ENCODE measurements at regions not wholly inside any gene's neighbourhood (a gene's known extent, or its start where the extent isn't known, plus 50 kb on each side); places are given as distances from the start of the nearest gene placed in this dataset.

DNA sequence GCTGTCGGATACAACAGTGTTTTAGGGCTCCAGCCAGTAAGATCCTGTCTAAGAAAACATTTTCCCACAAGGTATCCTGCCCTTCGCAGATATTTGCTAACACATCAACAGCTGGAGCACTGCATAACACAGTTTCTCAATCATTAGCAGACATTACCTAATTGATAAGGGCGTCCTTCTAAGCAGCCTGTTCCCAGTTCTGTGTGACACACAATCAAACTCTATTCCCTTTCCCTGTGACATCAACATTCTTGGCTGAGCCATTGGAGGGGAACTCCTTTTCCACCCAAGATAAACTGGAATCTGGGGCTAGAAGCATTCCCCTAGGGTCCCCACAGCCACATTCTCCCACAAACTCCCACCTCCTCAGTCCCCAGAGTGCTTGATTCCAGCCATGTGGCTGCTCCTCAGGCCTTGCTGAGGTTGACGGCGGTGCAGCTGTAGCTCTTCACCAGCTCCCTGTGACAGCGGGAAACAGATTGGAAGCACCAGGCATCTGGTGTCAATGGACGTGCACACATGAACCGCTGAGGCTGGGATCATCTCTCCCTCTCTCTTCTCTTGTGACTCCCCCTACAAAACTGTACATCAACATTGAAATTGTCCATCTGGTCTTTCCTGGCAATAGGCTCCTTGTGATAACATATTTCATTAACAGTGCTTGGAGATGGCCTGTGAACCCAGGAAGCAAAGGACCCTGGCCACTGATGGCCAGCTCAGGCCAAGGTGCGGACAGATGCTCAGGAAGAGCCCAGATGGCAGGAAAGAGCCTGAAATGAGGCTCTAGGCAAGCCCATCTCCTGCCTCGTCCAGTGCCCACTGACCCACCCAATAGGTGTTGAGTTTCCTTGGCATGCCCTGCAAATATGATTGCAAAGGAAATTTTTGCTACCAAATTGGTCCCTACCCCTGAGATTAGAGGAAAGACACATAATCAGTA lies 131.1 kb upstream of the TBX20 start:
- no peak for DNase-seq

DNA sequence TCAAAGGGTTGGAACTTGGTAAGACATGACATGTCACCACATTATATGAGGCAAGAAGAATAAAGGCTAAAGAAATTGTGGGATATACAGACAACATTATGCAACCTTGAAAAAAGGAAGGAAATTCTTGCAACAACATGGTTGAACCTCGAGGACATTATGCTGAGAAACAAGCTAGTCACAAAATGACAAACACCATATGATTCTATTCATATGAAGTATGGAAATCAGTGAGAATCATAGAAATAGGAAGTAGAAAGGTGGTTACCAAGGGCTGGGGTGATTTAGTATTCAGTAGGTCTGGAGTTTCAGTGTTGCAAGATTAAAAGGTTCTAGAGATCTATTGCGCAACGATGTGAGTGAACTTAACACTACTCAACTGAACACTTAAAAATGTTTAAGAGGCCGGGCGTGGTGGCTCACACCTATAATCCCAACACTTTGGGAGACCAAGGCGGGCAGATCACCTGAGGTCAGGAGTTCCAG lies 126.9 kb upstream of the TBX20 start:
- no peak for DNase-seq

DNA sequence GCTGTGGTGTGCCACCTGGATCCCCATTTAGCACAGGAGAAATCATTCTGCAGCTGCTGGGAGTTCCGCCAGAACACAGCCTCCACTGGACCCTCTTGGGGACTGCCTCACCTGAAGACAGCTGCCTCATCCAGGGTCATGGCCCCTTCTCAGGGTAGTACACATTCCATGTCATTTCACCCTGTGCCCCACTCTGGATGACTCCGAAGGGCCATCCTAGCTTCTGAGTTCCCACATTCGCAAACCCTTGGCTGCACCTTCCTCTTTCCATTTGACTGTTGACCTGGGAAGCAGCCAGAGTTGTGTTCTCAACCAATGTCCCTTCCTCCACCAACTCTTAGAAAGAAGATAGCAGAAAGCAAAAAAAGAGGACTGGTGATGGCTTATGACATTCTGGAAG lies 125.6 kb upstream of the TBX20 start:
- DNase-seq: no peak

DNA sequence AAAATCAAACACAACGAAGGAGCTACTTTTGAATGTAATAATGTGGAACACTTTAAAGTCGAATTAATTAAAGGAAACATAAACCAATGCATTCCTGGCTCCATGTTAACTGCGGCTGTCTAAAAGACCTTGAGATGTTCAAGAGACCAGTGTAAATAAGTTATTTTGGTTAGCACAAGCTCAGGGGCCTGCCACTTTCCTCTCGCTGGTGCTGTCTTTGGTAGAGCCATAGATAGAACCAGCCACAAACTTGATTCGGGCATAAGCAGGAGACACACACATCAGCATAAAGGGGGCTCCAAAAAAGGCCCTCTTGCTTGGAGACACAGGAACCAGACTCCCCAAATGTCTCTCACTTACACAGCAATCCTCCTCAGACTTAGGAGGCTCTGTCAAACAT lies 121.6 kb upstream of the TBX20 start:
- no peak for DNase-seq

- DNase-seq: no peak
Measured at GRCh38 chr7:35374858-35375257, 121.0 kb upstream of the TBX20 start.

DNA sequence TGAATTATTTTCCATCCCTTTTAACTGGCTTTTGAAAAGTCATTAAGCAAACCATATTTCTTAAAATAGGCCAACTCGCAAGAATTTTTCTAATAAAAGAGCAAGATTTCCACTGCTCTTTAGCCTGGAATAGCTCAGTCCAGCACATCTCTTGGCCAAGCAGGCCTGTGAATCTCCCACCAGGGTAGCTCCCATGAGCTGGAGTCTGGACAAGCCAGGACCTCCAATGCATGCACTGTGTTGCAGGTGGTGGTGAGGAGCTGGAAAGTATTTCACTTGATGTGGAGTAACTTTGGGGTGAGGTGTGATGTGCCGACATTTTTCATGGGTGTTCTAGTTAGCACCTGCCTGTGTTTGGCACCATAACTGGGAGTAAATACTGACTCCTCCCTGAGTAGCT lies 117.3 kb upstream of the TBX20 start:
- DNase-seq: no peak

GRCh38 chr7:35370687-35371086 lies 116.8 kb upstream of the TBX20 start:
- DNase-seq: no peak

DNA sequence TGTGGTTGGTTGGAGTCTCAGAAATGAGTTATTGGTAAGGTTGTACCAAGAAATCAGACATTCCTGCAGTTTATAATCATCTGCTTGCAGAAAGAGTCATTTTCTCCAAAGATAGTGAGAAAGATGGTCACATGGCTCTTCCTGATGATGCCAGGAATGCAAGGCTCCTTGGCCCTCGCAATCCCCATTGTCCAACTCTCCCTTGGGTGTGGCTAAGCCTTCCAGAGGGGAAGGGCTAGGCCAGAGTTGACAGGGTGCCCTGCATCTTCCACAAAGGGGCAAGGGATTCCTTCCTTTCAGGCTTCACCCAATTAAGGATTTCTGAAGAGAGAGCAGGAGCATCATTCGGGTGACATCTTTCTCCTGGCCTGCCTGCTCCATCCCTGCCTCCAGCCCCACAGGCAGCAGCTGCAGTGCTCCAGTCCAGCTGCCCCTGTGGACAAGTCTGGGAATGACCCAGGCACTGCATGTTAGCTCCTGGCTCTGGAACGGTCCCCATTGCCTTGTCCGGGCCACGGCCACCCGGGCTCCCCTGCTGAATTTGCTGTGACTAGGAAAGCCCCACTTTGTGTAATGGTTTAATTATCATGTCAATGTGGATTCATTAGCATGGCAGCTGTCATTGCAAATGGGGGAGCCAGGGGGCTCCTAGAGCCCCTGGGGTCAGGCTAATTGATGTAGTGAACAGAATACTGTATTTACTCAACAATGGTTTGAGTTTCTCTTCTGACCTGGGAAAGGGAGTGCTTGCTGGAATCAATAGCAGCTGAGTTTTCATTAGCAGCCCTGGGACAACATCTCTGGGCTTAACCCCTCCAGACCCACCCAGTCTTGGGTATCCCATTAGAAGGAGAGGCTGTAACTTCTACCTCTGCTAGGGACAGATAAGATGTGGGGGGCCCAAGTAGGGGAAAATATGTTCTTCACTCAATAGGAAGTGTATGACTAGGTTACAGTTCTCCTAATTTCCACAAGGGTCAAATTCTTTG lies 112.6 kb upstream of the TBX20 start:
- DNase-seq: no peak

GRCh38 chr7:35365523-35365922 lies 111.6 kb upstream of the TBX20 start:
- DNase-seq: no peak

GRCh38 chr7:35362341-35362740 lies 108.4 kb upstream of the TBX20 start:
- no peak for DNase-seq

- DNase-seq: no peak
Measured at GRCh38 chr7:35359423-35359822, 105.5 kb upstream of the TBX20 start.

- no peak for DNase-seq
Measured at GRCh38 chr7:35356495-35356894, 102.6 kb upstream of the TBX20 start.

GRCh38 chr7:35355911-35356310 lies 102.0 kb upstream of the TBX20 start:
- DNase-seq: no peak

GRCh38 chr7:35355199-35355598 lies 101.3 kb upstream of the TBX20 start:
- DNase-seq: no peak

DNA sequence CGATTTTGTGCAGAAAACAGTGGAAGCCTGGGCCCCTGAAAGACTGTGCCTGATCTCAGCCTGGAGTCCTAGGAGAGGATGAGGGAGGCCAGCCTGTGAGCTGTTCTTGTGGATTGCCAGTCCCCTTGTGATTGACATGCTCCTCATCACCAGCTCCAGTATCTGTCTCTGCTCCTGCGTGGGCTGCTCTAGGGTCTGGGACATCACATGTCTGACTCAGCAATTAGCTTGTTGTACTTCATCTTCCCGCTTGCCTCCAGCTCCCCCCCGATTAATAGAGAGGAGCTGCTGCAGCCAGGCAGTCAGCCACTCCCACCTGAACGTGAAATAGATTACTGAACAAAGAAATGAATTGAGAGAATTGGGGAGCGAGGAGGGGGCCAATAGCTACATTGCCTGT lies 99.6 kb upstream of the TBX20 start:
- DNase-seq: no peak

DNA sequence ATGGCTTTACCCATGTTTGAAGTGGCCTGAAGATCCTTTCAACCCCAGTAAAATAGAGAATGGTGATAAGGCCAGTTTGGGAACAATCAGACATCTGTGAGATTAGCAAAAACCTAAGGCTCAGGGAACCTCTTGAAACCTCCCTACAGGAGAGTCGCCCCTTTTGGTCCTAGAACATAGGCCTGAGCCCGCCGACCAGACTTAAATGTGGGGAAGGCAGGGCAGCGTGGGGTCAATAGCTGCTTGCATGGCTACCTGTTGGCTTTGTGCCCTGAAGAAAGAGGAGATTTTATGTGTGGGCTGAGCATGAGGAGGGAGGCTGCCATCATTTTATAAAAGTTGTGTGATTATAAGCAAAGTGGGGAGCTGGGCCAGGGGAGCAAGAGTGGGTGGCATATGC lies 97.6 kb upstream of the TBX20 start:
- no peak for DNase-seq

DNA sequence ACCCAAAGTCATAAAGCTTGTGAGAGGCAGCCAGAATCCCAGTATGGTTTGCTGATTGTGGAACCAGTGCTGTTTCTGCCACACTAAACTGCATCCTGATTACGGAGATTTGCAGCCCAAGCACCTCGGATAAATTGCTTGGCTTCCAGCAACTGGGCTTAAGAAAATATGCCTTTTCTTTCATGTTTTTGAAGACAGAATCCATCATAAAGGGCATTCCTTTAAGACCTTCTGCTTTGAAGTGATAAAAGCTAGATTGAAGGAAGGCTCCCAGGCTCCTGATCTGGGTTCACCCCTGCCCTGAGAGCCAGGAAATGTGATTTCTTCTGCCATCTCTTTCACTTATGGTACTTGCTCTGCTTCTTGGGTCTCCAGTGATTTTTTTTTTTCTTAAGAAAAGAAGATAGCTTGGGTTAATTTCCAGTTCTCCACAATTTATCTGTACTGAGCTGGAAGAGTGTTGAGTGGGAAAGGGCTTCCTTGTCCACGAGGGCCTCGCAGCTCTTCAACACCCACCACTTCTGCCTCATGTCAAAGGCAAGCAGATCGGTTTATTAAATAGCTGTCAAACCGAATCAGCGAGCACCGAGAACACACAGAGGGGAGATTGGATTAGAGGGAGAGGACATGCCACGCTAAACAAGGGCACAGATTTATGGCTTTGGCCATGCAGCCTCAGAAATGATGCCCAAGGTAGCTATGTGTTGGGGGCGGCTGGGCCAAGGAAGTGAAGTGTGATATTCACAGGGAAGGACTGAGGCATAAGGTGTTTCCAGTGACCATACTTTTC lies 94.9 kb upstream of the TBX20 start:
- no peak for DNase-seq

DNA sequence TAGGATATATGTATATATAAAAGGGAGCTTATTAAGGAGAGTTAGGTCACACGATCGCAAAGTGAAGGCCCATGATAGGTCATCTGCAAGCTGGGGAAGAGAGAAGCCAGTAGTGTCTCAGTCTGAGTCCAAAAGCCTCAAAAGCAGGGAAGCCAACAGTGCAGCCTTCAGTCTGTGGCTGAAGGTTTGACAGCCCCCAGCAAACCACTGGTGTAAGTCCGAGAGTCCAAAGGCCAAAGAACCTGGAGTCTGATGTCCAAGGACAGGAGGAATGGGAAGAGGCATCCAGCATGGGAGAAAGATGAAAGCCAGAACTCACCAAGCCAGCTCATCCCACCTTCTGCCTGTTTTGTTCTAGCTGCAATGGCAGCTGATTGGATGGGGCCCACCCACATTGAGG lies 88.9 kb upstream of the TBX20 start:
- DNase-seq: no peak

DNA sequence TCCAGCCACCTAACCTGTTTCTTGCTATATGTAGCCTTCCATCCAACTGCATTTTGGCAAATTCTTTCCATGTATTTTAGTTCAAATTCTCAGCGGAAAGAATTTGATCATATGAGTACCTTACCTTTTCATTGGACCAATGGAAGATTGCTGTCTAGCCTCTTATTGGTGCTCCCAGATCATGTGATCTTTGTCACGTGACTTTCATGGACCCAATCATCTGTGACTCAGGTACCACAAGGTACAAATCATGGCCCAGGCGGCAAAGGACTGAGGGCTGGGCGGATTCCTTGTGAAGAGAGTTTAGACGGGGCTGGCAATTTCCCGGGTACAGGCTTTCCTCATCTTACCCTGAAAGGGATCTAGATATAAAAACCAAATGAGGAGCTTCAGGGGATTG lies 85.9 kb upstream of the TBX20 start:
- DNase-seq: no peak

GRCh38 chr7:35336444-35336843 lies 82.5 kb upstream of the TBX20 start:
- no peak for DNase-seq

GRCh38 chr7:35334506-35334905 lies 80.6 kb upstream of the TBX20 start:
- no peak for DNase-seq

DNA sequence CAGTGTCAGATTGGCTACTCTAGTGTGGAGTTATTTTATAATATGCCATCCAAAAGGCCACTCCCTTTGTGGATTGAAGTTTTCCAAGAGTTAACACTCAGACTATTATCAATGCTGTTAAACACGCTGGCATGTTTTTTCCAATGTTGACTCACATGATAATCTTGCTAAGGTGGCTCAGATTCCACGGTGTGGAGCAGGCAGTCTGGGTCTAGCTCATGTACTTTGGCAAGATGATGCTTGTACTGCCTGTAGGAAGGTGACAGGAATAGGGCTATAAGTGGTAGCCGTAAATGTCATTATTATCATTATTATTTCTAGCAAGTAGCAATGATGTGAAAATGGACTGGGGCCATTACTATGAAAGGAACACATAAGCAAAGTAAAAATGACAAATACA lies 79.4 kb upstream of the TBX20 start:
- no peak for DNase-seq
